ENCODE measurements at regions not wholly inside any gene's neighbourhood (a gene's known extent, or its start where the extent isn't known, plus 50 kb on each side); places are given as distances from the start of the nearest gene placed in this dataset.

DNA sequence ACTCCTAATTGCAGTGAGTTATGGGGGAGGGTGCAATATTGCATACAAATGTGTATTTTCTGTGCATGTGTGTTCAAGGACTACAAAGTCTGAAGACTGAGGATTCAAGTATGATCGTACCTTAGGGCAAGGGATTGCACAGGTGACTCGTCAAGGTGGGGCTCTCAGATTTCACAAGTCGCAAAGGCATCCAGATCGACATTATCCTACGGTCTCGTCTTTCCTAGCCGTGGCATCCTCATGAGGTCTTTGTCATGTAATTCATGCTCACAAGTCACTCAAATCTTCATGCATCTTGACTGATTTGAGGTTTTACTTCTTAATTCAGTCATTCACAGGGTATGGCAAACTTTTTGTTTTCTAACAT, 191.4 kb upstream of the HES1 start:
- TF ChIP-seq, protein P1, sequence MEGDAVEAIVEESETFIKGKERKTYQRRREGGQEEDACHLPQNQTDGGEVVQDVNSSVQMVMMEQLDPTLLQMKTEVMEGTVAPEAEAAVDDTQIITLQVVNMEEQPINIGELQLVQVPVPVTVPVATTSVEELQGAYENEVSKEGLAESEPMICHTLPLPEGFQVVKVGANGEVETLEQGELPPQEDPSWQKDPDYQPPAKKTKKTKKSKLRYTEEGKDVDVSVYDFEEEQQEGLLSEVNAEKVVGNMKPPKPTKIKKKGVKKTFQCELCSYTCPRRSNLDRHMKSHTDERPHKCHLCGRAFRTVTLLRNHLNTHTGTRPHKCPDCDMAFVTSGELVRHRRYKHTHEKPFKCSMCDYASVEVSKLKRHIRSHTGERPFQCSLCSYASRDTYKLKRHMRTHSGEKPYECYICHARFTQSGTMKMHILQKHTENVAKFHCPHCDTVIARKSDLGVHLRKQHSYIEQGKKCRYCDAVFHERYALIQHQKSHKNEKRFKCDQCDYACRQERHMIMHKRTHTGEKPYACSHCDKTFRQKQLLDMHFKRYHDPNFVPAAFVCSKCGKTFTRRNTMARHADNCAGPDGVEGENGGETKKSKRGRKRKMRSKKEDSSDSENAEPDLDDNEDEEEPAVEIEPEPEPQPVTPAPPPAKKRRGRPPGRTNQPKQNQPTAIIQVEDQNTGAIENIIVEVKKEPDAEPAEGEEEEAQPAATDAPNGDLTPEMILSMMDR (IDR thresholded peaks at IDR 0.05): no peak
- no peak for TF ChIP-seq POLR2A (IDR thresholded peaks at IDR 0.05)

All from prostate gland (tissue), 2 donors.